SK-N-SH treated with all-trans-retinoic acid at 6 μM for 48 hours (cell line): ENCODE measurements at regions not wholly inside any gene's neighbourhood (a gene's known extent, or its start where the extent isn't known, plus 50 kb on each side); places are given as distances from the start of the nearest gene placed in this dataset.
"Not testable (repeated sequence)": the region's sequence is repeated elsewhere in the genome, so short reads cannot be mapped to it uniquely, and the experiment has no call there.

Experiments used
- ATAC-seq: fragments of 200-7000 bp; cut with Tn5 transposase; 3 replicates; pipeline ENCODE4 v1.9.1; 2020; ENCODE audit warnings: mild to moderate bottlenecking, moderate library complexity
- BACH2 ChIP-seq: fragments of 250-450 bp; sonication (Bioruptor Pico); IDR thresholded peaks from 2 replicates; pipeline ENCODE4 v1.9.0; 2021; ENCODE audit warnings: mild to moderate bottlenecking, borderline replicate concordance
- CREB5 ChIP-seq: fragments of 250-450 bp; sonication (Bioruptor Pico); IDR thresholded peaks from 2 replicates; pipeline ENCODE4 v1.5.1; 2020; ENCODE audit warnings: low read depth, mild to moderate bottlenecking, moderate library complexity
- CSDC2 ChIP-seq: fragments of 250-450 bp; sonication (Bioruptor Pico); IDR thresholded peaks from 2 replicates; pipeline ENCODE4 v1.5.0; 2020; ENCODE audit warnings: mild to moderate bottlenecking, moderate library complexity
- CSRNP3 ChIP-seq: fragments of 250-450 bp; sonication (Bioruptor Pico); IDR thresholded peaks from 2 replicates; pipeline ENCODE4 v1.5.1; 2021; ENCODE audit warnings: mild to moderate bottlenecking, moderate library complexity
- ESRRG ChIP-seq: fragments of 250-450 bp; sonication (Bioruptor Pico); IDR thresholded peaks from 2 replicates; pipeline ENCODE4 v1.6.1; 2021; ENCODE audit warnings: mild to moderate bottlenecking
- GLIS3 ChIP-seq: fragments of 250-450 bp; sonication (Bioruptor Pico); IDR thresholded peaks from 2 replicates; pipeline ENCODE4 v1.5.0; 2020; ENCODE audit warnings: mild to moderate bottlenecking, moderate library complexity
- ISL1 ChIP-seq: fragments of 250-450 bp; sonication (Bioruptor Pico); IDR thresholded peaks from 2 replicates; pipeline ENCODE4 v2.1.2; 2022; ENCODE audit warnings: mild to moderate bottlenecking, moderate library complexity
- OSR1 ChIP-seq: fragments of 250-450 bp; sonication (Bioruptor Pico); IDR thresholded peaks from 2 replicates; pipeline ENCODE4 v1.8.0; 2022; ENCODE audit warnings: moderate library complexity, mild to moderate bottlenecking, inconsistent platforms
- PATZ1 ChIP-seq: fragments of 250-450 bp; sonication (Bioruptor Pico); IDR thresholded peaks from 2 replicates; pipeline ENCODE4 v1.8.0; 2020; ENCODE audit warnings: mild to moderate bottlenecking, moderate library complexity, borderline replicate concordance
- POU6F1 ChIP-seq: fragments of 250-450 bp; sonication (Bioruptor Pico); IDR thresholded peaks from 2 replicates; pipeline ENCODE4 v1.8.0; 2021; ENCODE audit warnings: low read depth, mild to moderate bottlenecking, moderate library complexity, borderline replicate concordance
- RARB ChIP-seq: fragments of 250-450 bp; sonication (Bioruptor Pico); IDR thresholded peaks from 2 replicates; pipeline ENCODE4 v1.8.0; 2021; ENCODE audit warnings: mild to moderate bottlenecking, moderate library complexity
- TCF4 ChIP-seq: fragments of 250-450 bp; sonication (Bioruptor Pico); IDR thresholded peaks from 2 replicates; pipeline ENCODE4 v1.8.0; 2021; ENCODE audit warnings: mild to moderate bottlenecking, moderate library complexity, borderline replicate concordance
- TOX ChIP-seq: fragments of 250-450 bp; sonication (Bioruptor Pico); IDR thresholded peaks from 2 replicates; pipeline ENCODE4 v1.8.0; 2021; ENCODE audit warnings: mild to moderate bottlenecking, moderate library complexity, borderline replicate concordance
- TSHZ2 ChIP-seq: fragments of 250-450 bp; sonication (Bioruptor Pico); IDR thresholded peaks from 2 replicates; pipeline ENCODE4 v1.5.0; 2020; ENCODE audit warnings: mild to moderate bottlenecking, moderate library complexity
- ZFP3 ChIP-seq: fragments of 250-450 bp; sonication (Bioruptor Pico); IDR thresholded peaks from 2 replicates; pipeline ENCODE4 v1.5.0; 2020; ENCODE audit warnings: mild to moderate bottlenecking, moderate library complexity
- ZFP30 ChIP-seq: fragments of 450-650 bp; formaldehyde crosslinking; IDR thresholded peaks from 2 replicates; pipeline ENCODE4 v1.5.0; 2022; ENCODE audit warnings: mild to moderate bottlenecking, moderate library complexity
- ZNF565 ChIP-seq: fragments of 450-650 bp; formaldehyde crosslinking; conservative IDR thresholded peaks from 2 replicates; pipeline ENCODE4 v1.5.0; 2020; ENCODE audit warnings: low read depth, mild to moderate bottlenecking, moderate library complexity
- ZNF70 ChIP-seq: fragments of 450-650 bp; formaldehyde crosslinking; IDR thresholded peaks from 2 replicates; pipeline ENCODE4 v1.5.0; 2020; ENCODE audit warnings: mild to moderate bottlenecking, moderate library complexity
- ZNF8 ChIP-seq: fragments of 450-650 bp; formaldehyde crosslinking; IDR thresholded peaks from 2 replicates; pipeline ENCODE4 v1.5.0; 2020; ENCODE audit warnings: mild to moderate bottlenecking, moderate library complexity

- no peak for ATAC-seq
- no peak for TF ChIP-seq RARB (CRISPR knock-in tag)
- no peak for TF ChIP-seq ISL1 (CRISPR knock-in tag)
These were observed 1247.0 kb upstream of the EPHA6 start for GRCh38 chr3:95567346-95567745.

GRCh38 chr3:95586754-95587153 lies 1227.6 kb upstream of the EPHA6 start:
- no peak for TF ChIP-seq OSR1 (CRISPR knock-in tag)
- TF ChIP-seq CSRNP3 (CRISPR knock-in tag) = no peak
- TF ChIP-seq TCF4 = no peak
- TF ChIP-seq ZFP3 (CRISPR knock-in tag) = no peak
- no peak for TF ChIP-seq TSHZ2 (CRISPR knock-in tag)
- TF ChIP-seq RARB (CRISPR knock-in tag) = no peak
- ATAC-seq = no peak

GRCh38 chr3:95587641-95588040 lies 1226.8 kb upstream of the EPHA6 start:
- ATAC-seq = not testable (repeated sequence)

GRCh38 chr3:95588473-95588872 lies 1225.9 kb upstream of the EPHA6 start:
- TF ChIP-seq ZFP3 (CRISPR knock-in tag) (no peak), OSR1 (CRISPR knock-in tag) (no peak), TSHZ2 (CRISPR knock-in tag) (no peak), ZNF565 (CRISPR knock-in tag) (no peak), ISL1 (CRISPR knock-in tag) (no peak), BACH2 (no peak), ZNF8 (CRISPR knock-in tag) (no peak), ESRRG (CRISPR knock-in tag) (no peak), ZNF70 (CRISPR knock-in tag) (no peak), GLIS3 (no peak), CSRNP3 (CRISPR knock-in tag) (no peak), CSDC2 (CRISPR knock-in tag) (no peak), RARB (CRISPR knock-in tag) (no peak), TOX (no peak), ZFP30 (no peak), CREB5 (CRISPR knock-in tag) (no peak), PATZ1 (CRISPR knock-in tag) (no peak), POU6F1 (CRISPR knock-in tag) (no peak), TCF4 (no peak)
- TF ChIP-seq, all 23 proteins: peak for 0
- no peak for ATAC-seq
